GM23338 (cell line): ENCODE measurements at regions not wholly inside any gene's neighbourhood (a gene's known extent, or its start where the extent isn't known, plus 50 kb on each side); places are given as distances from the start of the nearest gene placed in this dataset.

ENCODE experiments used
- CREB1 ChIP-seq: fragments of 250-450 bp; sonication (Bioruptor Pico); IDR thresholded peaks from 2 replicates; pipeline ENCODE4 v1.5.0; 2020; ENCODE audit warnings: low read depth, mild to moderate bottlenecking, moderate library complexity
- CTCF ChIP-seq, 2 experiments: fragments of 200-600 bp in 1 of 2; sonication (generic) in 1 of 2; conservative IDR thresholded peaks; 2 replicates each; pipeline versions ENCODE4 v1.5.1 to v1.6.1; 2016 to 2017; ENCODE audit warnings: antibody characterized with exemption in 2 of 2, low read depth in 2 of 2, mild to moderate bottlenecking in 2 of 2, moderate library complexity in 1 of 2
- ETS1 ChIP-seq: IDR thresholded peaks from 2 replicates; pipeline ENCODE4 v1.6.1; 2016; ENCODE audit warnings: antibody characterized with exemption
- EZH2 ChIP-seq: fragments of 200-600 bp; sonication (generic); IDR thresholded peaks from one replicate; pipeline ENCODE4 v1.8.0; 2017; ENCODE audit warnings: antibody characterized with exemption, mild to moderate bottlenecking, low read depth; ENCODE audit not compliant: unreplicated experiment
- EZH2phosphoT487 ChIP-seq: fragments of 200-600 bp; sonication (generic); IDR thresholded peaks from one replicate; pipeline ENCODE4 v1.8.1; 2018; ENCODE audit warnings: antibody characterized with exemption; ENCODE audit not compliant: unreplicated experiment
- JUNB ChIP-seq: IDR thresholded peaks from one replicate; pipeline ENCODE4 v1.6.1; 2016; ENCODE audit warnings: antibody characterized with exemption; ENCODE audit not compliant: unreplicated experiment
- POLR2AphosphoS5 ChIP-seq: IDR thresholded peaks from 2 replicates; pipeline ENCODE4 v1.6.1; 2016; ENCODE audit warnings: antibody characterized with exemption, low read depth
- ZNF331 ChIP-seq: fragments of 250-450 bp; sonication (Bioruptor Pico); IDR thresholded peaks from 2 replicates; pipeline ENCODE4 v1.5.0; 2020; ENCODE audit warnings: low read depth, mild to moderate bottlenecking, moderate library complexity
- TF ChIP-seq, protein P1 (sequence below): IDR thresholded peaks from one replicate; pipeline ENCODE4 v1.6.1; 2018; ENCODE audit warnings: antibody characterized with exemption; ENCODE audit not compliant: unreplicated experiment
- TF ChIP-seq, protein P2 (sequence below): fragments of 250-450 bp; sonication (Bioruptor Pico); IDR thresholded peaks from 2 replicates; pipeline ENCODE4 v1.5.0; 2020; ENCODE audit warnings: mild to moderate bottlenecking, moderate library complexity

- TF ChIP-seq CTCF (conservative IDR thresholded peaks at IDR 0.05; ENCODE audit: low read depth in 2 of 2) (no peak), EZH2 (no peak), EZH2phosphoT487 (no peak), POLR2AphosphoS5 (no peak), JUNB (no peak), ZNF331 (CRISPR knock-in tag) (no peak), CREB1 (CRISPR knock-in tag) (no peak), ETS1 (no peak)
- TF ChIP-seq, protein P1, sequence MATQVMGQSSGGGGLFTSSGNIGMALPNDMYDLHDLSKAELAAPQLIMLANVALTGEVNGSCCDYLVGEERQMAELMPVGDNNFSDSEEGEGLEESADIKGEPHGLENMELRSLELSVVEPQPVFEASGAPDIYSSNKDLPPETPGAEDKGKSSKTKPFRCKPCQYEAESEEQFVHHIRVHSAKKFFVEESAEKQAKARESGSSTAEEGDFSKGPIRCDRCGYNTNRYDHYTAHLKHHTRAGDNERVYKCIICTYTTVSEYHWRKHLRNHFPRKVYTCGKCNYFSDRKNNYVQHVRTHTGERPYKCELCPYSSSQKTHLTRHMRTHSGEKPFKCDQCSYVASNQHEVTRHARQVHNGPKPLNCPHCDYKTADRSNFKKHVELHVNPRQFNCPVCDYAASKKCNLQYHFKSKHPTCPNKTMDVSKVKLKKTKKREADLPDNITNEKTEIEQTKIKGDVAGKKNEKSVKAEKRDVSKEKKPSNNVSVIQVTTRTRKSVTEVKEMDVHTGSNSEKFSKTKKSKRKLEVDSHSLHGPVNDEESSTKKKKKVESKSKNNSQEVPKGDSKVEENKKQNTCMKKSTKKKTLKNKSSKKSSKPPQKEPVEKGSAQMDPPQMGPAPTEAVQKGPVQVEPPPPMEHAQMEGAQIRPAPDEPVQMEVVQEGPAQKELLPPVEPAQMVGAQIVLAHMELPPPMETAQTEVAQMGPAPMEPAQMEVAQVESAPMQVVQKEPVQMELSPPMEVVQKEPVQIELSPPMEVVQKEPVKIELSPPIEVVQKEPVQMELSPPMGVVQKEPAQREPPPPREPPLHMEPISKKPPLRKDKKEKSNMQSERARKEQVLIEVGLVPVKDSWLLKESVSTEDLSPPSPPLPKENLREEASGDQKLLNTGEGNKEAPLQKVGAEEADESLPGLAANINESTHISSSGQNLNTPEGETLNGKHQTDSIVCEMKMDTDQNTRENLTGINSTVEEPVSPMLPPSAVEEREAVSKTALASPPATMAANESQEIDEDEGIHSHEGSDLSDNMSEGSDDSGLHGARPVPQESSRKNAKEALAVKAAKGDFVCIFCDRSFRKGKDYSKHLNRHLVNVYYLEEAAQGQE, result no peak
- TF ChIP-seq, protein P2, sequence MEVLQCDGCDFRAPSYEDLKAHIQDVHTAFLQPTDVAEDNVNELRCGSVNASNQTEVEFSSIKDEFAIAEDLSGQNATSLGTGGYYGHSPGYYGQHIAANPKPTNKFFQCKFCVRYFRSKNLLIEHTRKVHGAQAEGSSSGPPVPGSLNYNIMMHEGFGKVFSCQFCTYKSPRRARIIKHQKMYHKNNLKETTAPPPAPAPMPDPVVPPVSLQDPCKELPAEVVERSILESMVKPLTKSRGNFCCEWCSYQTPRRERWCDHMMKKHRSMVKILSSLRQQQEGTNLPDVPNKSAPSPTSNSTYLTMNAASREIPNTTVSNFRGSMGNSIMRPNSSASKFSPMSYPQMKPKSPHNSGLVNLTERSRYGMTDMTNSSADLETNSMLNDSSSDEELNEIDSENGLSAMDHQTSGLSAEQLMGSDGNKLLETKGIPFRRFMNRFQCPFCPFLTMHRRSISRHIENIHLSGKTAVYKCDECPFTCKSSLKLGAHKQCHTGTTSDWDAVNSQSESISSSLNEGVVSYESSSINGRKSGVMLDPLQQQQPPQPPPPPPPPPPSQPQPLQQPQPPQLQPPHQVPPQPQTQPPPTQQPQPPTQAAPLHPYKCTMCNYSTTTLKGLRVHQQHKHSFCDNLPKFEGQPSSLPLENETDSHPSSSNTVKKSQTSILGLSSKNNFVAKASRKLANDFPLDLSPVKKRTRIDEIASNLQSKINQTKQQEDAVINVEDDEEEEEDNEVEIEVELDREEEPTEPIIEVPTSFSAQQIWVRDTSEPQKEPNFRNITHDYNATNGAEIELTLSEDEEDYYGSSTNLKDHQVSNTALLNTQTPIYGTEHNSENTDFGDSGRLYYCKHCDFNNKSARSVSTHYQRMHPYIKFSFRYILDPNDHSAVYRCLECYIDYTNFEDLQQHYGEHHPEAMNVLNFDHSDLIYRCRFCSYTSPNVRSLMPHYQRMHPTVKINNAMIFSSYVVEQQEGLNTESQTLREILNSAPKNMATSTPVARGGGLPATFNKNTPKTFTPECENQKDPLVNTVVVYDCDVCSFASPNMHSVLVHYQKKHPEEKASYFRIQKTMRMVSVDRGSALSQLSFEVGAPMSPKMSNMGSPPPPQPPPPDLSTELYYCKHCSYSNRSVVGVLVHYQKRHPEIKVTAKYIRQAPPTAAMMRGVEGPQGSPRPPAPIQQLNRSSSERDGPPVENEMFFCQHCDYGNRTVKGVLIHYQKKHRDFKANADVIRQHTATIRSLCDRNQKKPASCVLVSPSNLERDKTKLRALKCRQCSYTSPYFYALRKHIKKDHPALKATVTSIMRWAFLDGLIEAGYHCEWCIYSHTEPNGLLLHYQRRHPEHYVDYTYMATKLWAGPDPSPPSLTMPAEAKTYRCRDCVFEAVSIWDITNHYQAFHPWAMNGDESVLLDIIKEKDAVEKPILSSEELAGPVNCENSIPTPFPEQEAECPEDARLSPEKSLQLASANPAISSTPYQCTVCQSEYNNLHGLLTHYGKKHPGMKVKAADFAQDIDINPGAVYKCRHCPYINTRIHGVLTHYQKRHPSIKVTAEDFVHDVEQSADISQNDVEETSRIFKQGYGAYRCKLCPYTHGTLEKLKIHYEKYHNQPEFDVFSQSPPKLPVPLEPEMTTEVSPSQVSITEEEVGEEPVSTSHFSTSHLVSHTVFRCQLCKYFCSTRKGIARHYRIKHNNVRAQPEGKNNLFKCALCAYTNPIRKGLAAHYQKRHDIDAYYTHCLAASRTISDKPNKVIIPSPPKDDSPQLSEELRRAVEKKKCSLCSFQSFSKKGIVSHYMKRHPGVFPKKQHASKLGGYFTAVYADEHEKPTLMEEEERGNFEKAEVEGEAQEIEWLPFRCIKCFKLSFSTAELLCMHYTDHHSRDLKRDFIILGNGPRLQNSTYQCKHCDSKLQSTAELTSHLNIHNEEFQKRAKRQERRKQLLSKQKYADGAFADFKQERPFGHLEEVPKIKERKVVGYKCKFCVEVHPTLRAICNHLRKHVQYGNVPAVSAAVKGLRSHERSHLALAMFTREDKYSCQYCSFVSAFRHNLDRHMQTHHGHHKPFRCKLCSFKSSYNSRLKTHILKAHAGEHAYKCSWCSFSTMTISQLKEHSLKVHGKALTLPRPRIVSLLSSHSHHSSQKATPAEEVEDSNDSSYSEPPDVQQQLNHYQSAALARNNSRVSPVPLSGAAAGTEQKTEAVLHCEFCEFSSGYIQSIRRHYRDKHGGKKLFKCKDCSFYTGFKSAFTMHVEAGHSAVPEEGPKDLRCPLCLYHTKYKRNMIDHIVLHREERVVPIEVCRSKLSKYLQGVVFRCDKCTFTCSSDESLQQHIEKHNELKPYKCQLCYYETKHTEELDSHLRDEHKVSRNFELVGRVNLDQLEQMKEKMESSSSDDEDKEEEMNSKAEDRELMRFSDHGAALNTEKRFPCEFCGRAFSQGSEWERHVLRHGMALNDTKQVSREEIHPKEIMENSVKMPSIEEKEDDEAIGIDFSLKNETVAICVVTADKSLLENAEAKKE, result no peak
Measured at GRCh38 chr5:85132269-85132668, 747.6 kb upstream of the EDIL3 start.
